Peyer's patch (tissue), 4 donors: ENCODE measurements at regions not wholly inside any gene's neighbourhood (a gene's known extent, or its start where the extent isn't known, plus 50 kb on each side); places are given as distances from the start of the nearest gene placed in this dataset.

Source experiments
- POLR2A ChIP-seq, 2 donors: fragments of 450-650 bp; IDR thresholded peaks; one replicate each; pipeline ENCODE4 v1.5.1; 2017; ENCODE audit warnings: antibody characterized with exemption in 2 of 2, mild to moderate bottlenecking in 2 of 2, moderate library complexity in 2 of 2
- TF ChIP-seq, protein P1 (sequence below), 6 experiments: fragments of 450-650 bp in 4 of 6; fragments of 200-600 bp in 2 of 6; sonication (generic) in 1 of 6; IDR thresholded peaks; one replicate each; pipeline ENCODE4 v1.5.1; 2017 to 2019; ENCODE audit warnings: antibody characterized with exemption in 6 of 6, mild to moderate bottlenecking in 3 of 6, moderate library complexity in 1 of 6

DNA sequence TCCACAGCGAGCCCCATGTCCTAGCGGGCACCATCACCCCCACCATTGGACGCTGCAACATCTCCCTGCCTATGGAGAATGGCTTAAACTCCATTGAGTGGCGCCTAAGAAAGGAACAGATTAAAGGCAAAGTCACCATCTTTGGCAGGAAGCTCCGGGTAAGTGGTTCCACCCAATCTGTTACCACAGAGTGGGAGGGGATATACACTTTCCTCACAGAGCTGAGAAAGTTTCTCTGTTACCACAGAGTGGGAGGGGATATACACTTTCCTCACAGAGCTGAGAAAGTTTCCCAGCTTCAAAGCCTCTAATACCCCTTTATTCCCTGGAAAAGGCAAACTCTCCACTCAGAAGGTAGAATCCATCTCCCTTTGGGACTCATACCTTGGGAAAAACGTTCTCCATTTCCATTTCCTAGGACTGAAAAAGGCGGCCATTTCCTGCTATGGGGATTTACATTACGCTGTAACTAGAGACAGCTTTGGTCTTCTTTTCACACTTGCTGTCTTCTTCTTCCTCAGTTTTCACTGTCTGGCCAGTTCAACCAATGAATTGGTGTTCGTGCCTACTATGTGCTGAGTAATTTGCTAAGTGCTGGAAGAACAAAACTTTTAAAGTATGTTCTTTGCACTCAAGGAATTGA, 63.4 kb upstream of the WWC1 start:
- TF ChIP-seq, protein P1, sequence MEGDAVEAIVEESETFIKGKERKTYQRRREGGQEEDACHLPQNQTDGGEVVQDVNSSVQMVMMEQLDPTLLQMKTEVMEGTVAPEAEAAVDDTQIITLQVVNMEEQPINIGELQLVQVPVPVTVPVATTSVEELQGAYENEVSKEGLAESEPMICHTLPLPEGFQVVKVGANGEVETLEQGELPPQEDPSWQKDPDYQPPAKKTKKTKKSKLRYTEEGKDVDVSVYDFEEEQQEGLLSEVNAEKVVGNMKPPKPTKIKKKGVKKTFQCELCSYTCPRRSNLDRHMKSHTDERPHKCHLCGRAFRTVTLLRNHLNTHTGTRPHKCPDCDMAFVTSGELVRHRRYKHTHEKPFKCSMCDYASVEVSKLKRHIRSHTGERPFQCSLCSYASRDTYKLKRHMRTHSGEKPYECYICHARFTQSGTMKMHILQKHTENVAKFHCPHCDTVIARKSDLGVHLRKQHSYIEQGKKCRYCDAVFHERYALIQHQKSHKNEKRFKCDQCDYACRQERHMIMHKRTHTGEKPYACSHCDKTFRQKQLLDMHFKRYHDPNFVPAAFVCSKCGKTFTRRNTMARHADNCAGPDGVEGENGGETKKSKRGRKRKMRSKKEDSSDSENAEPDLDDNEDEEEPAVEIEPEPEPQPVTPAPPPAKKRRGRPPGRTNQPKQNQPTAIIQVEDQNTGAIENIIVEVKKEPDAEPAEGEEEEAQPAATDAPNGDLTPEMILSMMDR (IDR thresholded peaks at IDR 0.05) = no peak
- TF ChIP-seq POLR2A (IDR thresholded peaks at IDR 0.05) = no peak
